Testis (tissue), 2 donors: ENCODE measurements at regions not wholly inside any gene's neighbourhood (a gene's known extent, or its start where the extent isn't known, plus 50 kb on each side); places are given as distances from the start of the nearest gene placed in this dataset.

ENCODE experiments used
- DNase-seq: peaks from one replicate; pipeline ENCODE4 v3.0.0-alpha.2; 2019
- H3K27ac ChIP-seq, 2 donors: fragments of 200-600 bp; sonication (generic); one replicate each; pipeline ENCODE4 v1.5.1; 2019
- H3K27me3 ChIP-seq: fragments of 200-600 bp; sonication (generic); one replicate; pipeline ENCODE4 v1.5.1; 2019
- H3K36me3 ChIP-seq: fragments of 200-600 bp; sonication (generic); one replicate; pipeline ENCODE4 v1.5.1; 2017; ENCODE audit warnings: low read depth; ENCODE audit errors: missing control alignments
- H3K4me1 ChIP-seq: fragments of 200-600 bp; sonication (generic); one replicate; pipeline ENCODE4 v1.5.1; 2019
- H3K4me3 ChIP-seq, 2 donors: fragments of 200-600 bp; sonication (generic); one replicate each; pipeline ENCODE4 v1.5.1; 2017 to 2019
- H3K9me3 ChIP-seq: fragments of 200-600 bp; sonication (generic); one replicate; pipeline ENCODE4 v1.5.1; 2017
- POLR2A ChIP-seq: fragments of 450-650 bp; IDR thresholded peaks from one replicate; pipeline ENCODE4 v1.6.1; 2017; ENCODE audit warnings: antibody characterized with exemption, mild to moderate bottlenecking, moderate library complexity
- WGBS, 2 donors: methylation state at CpG; one replicate each; pipeline ENCODE4 v1.1.5; 2018; 5-methylcytosine and 5-hydroxymethylcytosine counted together
- intact Hi-C: fragments of 100-400 bp; cut with DNase I; formaldehyde crosslinking; loops from one replicate; pipeline ENCODE4 v1.15.1; 2023; ENCODE audit warnings: low total_unique reads
- TF ChIP-seq, protein P1 (sequence below), 3 experiments: fragments of 450-650 bp in 2 of 3; fragments of 200-600 bp in 1 of 3; sonication (generic) in 1 of 3; IDR thresholded peaks; one replicate each; pipeline ENCODE4 v1.5.1; 2016 to 2019; ENCODE audit warnings: antibody characterized with exemption in 3 of 3, mild to moderate bottlenecking in 2 of 3, moderate library complexity in 1 of 3

DNA sequence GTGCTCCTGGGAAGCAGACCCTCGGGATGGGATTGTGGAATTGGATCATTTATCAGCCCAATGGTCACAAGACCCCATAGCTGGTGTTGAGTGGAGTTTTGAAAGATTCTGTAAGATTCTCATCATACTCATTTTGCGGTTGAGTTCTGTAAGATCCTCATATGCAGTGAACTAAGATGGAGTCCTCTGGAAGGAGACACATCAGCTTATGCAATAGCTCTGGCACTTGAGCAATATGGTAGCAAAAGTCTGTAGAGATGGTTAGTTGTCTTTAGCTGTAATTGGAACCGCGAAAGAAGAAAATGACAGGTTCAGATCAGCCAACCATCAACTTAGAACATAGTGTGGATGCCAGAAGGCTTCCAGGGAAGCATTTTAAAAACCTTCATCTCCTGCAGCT lies 184.5 kb upstream of the TSC22D2 start:
- no peaks in the 10 kb centered on the region for H3K9me3 ChIP-seq
- intact Hi-C loops: loop anchor here (10.0 kb wide), 1 partner anchor 271 kb away; no protein-coding TSS in a partner anchor

GRCh38 chr3:150222691-150223489 lies 185.2 kb upstream of the TSC22D2 start:
- no peak for DNase-seq
- 77 to 81% methylated on average over 10 of the region's 10 CpGs for WGBS, 2 donors
- TF ChIP-seq, protein P1, sequence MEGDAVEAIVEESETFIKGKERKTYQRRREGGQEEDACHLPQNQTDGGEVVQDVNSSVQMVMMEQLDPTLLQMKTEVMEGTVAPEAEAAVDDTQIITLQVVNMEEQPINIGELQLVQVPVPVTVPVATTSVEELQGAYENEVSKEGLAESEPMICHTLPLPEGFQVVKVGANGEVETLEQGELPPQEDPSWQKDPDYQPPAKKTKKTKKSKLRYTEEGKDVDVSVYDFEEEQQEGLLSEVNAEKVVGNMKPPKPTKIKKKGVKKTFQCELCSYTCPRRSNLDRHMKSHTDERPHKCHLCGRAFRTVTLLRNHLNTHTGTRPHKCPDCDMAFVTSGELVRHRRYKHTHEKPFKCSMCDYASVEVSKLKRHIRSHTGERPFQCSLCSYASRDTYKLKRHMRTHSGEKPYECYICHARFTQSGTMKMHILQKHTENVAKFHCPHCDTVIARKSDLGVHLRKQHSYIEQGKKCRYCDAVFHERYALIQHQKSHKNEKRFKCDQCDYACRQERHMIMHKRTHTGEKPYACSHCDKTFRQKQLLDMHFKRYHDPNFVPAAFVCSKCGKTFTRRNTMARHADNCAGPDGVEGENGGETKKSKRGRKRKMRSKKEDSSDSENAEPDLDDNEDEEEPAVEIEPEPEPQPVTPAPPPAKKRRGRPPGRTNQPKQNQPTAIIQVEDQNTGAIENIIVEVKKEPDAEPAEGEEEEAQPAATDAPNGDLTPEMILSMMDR (IDR thresholded peaks at IDR 0.05): no peak
- TF ChIP-seq POLR2A: no peak
- intact Hi-C loops: loop anchor here (10.0 kb wide), 1 partner anchor 272 kb away; no protein-coding TSS in a partner anchor
- no peaks in the 10 kb centered on the region for H3K4me1 ChIP-seq
- H3K36me3 ChIP-seq: no peaks in the 10 kb centered on the region
- H3K27me3 ChIP-seq: no peaks in the 10 kb centered on the region
- H3K4me3 ChIP-seq: no peak overlapping the region
- no peaks in the 10 kb centered on the region for H3K9me3 ChIP-seq
- no peak overlapping the region for H3K27ac ChIP-seq

More for the DNA sequence above, 184.5 kb upstream of the TSC22D2 start:
- 88 to 89% methylated on average over 4 of the region's 4 CpGs for WGBS, 2 donors
- TF ChIP-seq, protein P1 (IDR thresholded peaks at IDR 0.05): no peak
- TF ChIP-seq POLR2A: no peak
- H3K27ac ChIP-seq: no peak overlapping the region
- H3K4me3 ChIP-seq: no peak overlapping the region
- no peak for DNase-seq
- no peaks in the 10 kb centered on the region for H3K36me3 ChIP-seq
- H3K4me1 ChIP-seq: no peaks in the 10 kb centered on the region
- H3K27me3 ChIP-seq: no peaks in the 10 kb centered on the region

DNA sequence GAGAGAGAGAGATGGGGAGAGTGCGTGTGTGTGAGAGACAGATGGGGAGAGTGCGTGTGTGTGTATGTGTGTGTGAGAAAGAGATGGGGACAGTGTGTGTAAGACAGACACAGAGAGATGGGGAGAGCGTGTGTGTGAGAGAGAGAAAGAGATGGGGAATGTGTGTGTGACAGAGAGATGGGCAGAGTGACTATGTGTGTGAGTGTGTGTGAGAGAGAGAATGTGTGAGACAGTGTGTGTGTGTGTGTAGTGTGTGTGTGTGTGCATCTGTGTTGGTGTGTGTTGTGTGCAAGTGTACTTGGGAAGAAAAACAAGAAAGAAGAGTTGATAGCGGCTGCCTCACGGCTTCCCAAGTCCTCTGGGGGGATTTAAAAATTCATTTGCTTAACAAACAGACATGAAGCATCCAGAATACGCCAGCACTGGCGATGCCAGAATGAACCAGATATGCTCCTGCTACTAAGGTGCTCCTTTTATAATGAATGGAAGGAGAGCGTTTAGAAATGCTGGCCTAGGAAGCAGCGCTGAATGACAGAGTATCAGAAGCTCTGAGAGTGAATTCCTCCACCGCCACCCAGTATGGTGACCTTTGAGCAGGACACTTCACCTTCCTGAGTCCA lies 186.1 kb upstream of the TSC22D2 start:
- no peak for DNase-seq
- Histone ChIP-seq H3K27me3 (no peaks in the 10 kb centered on the region), H3K4me1 (no peaks in the 10 kb centered on the region), H3K4me3 (no peak overlapping the region), H3K36me3 (no peaks in the 10 kb centered on the region), H3K9me3 (no peaks in the 10 kb centered on the region), H3K27ac (no peak overlapping the region)
- TF ChIP-seq POLR2A: no peak
- TF ChIP-seq, protein P1 (IDR thresholded peaks at IDR 0.05): no peak
- intact Hi-C loops: loop anchor here (10.0 kb wide), 1 partner anchor 273 kb away; no protein-coding TSS in a partner anchor
- 77 to 83% methylated on average over 10 of the region's 10 CpGs for WGBS, 2 donors

DNA sequence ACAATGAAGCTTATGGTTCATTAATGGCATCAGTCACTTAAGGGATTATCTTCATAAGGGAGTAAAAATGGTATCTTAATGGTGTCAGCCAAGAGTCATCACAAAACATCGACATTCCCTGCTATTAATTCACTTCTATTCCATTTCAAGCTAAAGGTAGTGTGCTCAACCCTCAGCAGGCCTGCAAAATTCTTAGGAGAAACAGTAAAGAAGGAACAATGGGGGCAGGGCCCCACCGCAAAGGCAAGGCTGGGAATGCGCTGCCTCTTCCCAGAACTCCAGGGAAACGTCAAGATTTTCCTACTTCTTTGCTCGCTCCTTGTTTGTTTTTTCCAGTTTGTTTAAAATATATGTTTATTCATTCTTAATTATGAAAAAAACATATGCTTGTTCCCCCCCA lies 187.3 kb upstream of the TSC22D2 start:
- H3K27me3 ChIP-seq: no peaks in the 10 kb centered on the region
- H3K4me3 ChIP-seq: peak overlapping the region; percentile 20 to 33
- TF ChIP-seq, protein P1 (IDR thresholded peaks at IDR 0.05): no peak
- no peak for TF ChIP-seq POLR2A
- 20 to 33% methylated on average over 5 of the region's 5 CpGs for WGBS, 2 donors
- intact Hi-C loops: loop anchor here (10.0 kb wide), 1 partner anchor 274 kb away; no protein-coding TSS in a partner anchor
- DNase-seq: no peak
- H3K9me3 ChIP-seq: no peaks in the 10 kb centered on the region
- no peaks in the 10 kb centered on the region for H3K36me3 ChIP-seq
- H3K27ac ChIP-seq: no peak overlapping the region
- no peaks in the 10 kb centered on the region for H3K4me1 ChIP-seq
